WTC11 (cell line): ENCODE measurements at regions not wholly inside any gene's neighbourhood (a gene's known extent, or its start where the extent isn't known, plus 50 kb on each side); places are given as distances from the start of the nearest gene placed in this dataset.

Source experiments
- ARID4B ChIP-seq: sonication (generic); formaldehyde crosslinking; IDR thresholded peaks from 2 replicates; pipeline ENCODE4 v1.8.0; 2023; ENCODE audit warnings: missing genetic modification reagents, mild to moderate bottlenecking, borderline replicate concordance
- ATF3 ChIP-seq: sonication (generic); formaldehyde crosslinking; conservative IDR thresholded peaks from 2 replicates; pipeline ENCODE4 v1.8.1; 2022; ENCODE audit warnings: mild to moderate bottlenecking, missing genetic modification reagents
- CTCF ChIP-seq: fragments of 200-600 bp; IDR thresholded peaks from 2 replicates; pipeline ENCODE4 v1.8.0; 2022; ENCODE audit warnings: antibody characterized with exemption
- ETV6 ChIP-seq: sonication (generic); formaldehyde crosslinking; IDR thresholded peaks from 2 replicates; pipeline ENCODE4 v1.8.1; 2022; ENCODE audit warnings: mild to moderate bottlenecking, missing genetic modification reagents
- MXD4 ChIP-seq: fragments of 250-450 bp; sonication (Bioruptor Pico); IDR thresholded peaks from 2 replicates; pipeline ENCODE4 v1.8.0; 2021; ENCODE audit warnings: mild to moderate bottlenecking, moderate library complexity, borderline replicate concordance
- NFYB ChIP-seq: sonication (generic); formaldehyde crosslinking; conservative IDR thresholded peaks from 2 replicates; pipeline ENCODE4 v1.8.0; 2022; ENCODE audit warnings: low read depth, missing genetic modification reagents
- NR2C2 ChIP-seq: sonication (generic); formaldehyde crosslinking; IDR thresholded peaks from 2 replicates; pipeline ENCODE4 v1.8.0; 2022; ENCODE audit warnings: mild to moderate bottlenecking, missing genetic modification reagents
- RELA ChIP-seq: sonication (generic); formaldehyde crosslinking; IDR thresholded peaks from 2 replicates; pipeline ENCODE4 v1.8.1; 2022; ENCODE audit warnings: missing genetic modification reagents, mild to moderate bottlenecking, borderline replicate concordance
- SP1 ChIP-seq: sonication (generic); formaldehyde crosslinking; conservative IDR thresholded peaks from 2 replicates; pipeline ENCODE4 v1.8.1; 2022; ENCODE audit warnings: missing genetic modification reagents
- ZBTB21 ChIP-seq: sonication (generic); formaldehyde crosslinking; IDR thresholded peaks from 2 replicates; pipeline ENCODE4 v1.8.1; 2023; ENCODE audit warnings: mild to moderate bottlenecking, missing genetic modification reagents, borderline replicate concordance
- ZNF138 ChIP-seq: sonication (generic); formaldehyde crosslinking; conservative IDR thresholded peaks from 2 replicates; pipeline ENCODE4 v1.8.1; 2022; ENCODE audit warnings: mild to moderate bottlenecking, moderate library complexity, missing genetic modification reagents
- ZNF416 ChIP-seq: fragments of 250-450 bp; sonication (Bioruptor Pico); IDR thresholded peaks from 2 replicates; pipeline ENCODE4 v1.9.0; 2021; ENCODE audit warnings: mild to moderate bottlenecking, inconsistent platforms
- ZSCAN18 ChIP-seq: fragments of 250-450 bp; sonication (Bioruptor Pico); IDR thresholded peaks from 2 replicates; pipeline ENCODE4 v2.1.2; 2022; ENCODE audit warnings: mild to moderate bottlenecking, moderate library complexity
- TF ChIP-seq, protein P1 (sequence below): sonication (generic); formaldehyde crosslinking; IDR thresholded peaks from 2 replicates; pipeline ENCODE4 v1.8.0; 2022; ENCODE audit warnings: missing genetic modification reagents

GRCh38 chr6:8546496-8546895 is 111.2 kb upstream of the SLC35B3 start:
- TF ChIP-seq CTCF: no peak
- no peak for TF ChIP-seq ZBTB21 (CRISPR knock-in tag)
- TF ChIP-seq, protein P1, sequence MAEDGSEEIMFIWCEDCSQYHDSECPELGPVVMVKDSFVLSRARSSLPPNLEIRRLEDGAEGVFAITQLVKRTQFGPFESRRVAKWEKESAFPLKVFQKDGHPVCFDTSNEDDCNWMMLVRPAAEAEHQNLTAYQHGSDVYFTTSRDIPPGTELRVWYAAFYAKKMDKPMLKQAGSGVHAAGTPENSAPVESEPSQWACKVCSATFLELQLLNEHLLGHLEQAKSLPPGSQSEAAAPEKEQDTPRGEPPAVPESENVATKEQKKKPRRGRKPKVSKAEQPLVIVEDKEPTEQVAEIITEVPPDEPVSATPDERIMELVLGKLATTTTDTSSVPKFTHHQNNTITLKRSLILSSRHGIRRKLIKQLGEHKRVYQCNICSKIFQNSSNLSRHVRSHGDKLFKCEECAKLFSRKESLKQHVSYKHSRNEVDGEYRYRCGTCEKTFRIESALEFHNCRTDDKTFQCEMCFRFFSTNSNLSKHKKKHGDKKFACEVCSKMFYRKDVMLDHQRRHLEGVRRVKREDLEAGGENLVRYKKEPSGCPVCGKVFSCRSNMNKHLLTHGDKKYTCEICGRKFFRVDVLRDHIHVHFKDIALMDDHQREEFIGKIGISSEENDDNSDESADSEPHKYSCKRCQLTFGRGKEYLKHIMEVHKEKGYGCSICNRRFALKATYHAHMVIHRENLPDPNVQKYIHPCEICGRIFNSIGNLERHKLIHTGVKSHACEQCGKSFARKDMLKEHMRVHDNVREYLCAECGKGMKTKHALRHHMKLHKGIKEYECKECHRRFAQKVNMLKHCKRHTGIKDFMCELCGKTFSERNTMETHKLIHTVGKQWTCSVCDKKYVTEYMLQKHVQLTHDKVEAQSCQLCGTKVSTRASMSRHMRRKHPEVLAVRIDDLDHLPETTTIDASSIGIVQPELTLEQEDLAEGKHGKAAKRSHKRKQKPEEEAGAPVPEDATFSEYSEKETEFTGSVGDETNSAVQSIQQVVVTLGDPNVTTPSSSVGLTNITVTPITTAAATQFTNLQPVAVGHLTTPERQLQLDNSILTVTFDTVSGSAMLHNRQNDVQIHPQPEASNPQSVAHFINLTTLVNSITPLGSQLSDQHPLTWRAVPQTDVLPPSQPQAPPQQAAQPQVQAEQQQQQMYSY (CRISPR knock-in tag): no peak
- no peak for TF ChIP-seq RELA
- TF ChIP-seq ETV6 (CRISPR knock-in tag): no peak
- TF ChIP-seq NFYB (CRISPR knock-in tag): no peak
- no peak for TF ChIP-seq ZSCAN18 (CRISPR knock-in tag)
- no peak for TF ChIP-seq ZNF416 (CRISPR knock-in tag)
- TF ChIP-seq MXD4: no peak
- TF ChIP-seq ARID4B (CRISPR knock-in tag): no peak
- TF ChIP-seq SP1 (CRISPR knock-in tag): no peak
- TF ChIP-seq ATF3 (CRISPR knock-in tag): no peak
- TF ChIP-seq NR2C2 (CRISPR knock-in tag): no peak
- no peak for TF ChIP-seq ZNF138 (CRISPR knock-in tag)
